TTC549 (cell line): ENCODE measurements at regions not wholly inside any gene's neighbourhood (a gene's known extent, or its start where the extent isn't known, plus 50 kb on each side); places are given as distances from the start of the nearest gene placed in this dataset.
"Not testable (repeated sequence)": the region's sequence is repeated elsewhere in the genome, so short reads cannot be mapped to it uniquely, and the experiment has no call there.

Experiments
- FAIRE-seq: peaks from 2 replicates; lab custom pipeline; 2012; peaks lifted over from hg19 to GRCh38; lab: Jason Lieb, UNC

GRCh38 chr2:183927406-183928325 lies 670.7 kb upstream of the ZNF804A start:
- FAIRE-seq = no peak

GRCh38 chr2:183935005-183935404 lies 663.3 kb upstream of the ZNF804A start:
- FAIRE-seq = no peak

- FAIRE-seq = no peak
Observed at GRCh38 chr2:183937220-183937619, 661.1 kb upstream of the ZNF804A start.

- peak; percentile 76 for FAIRE-seq
Observed at GRCh38 chr2:183946193-183946592, 652.1 kb upstream of the ZNF804A start.

GRCh38 chr2:183948861-183949260 lies 649.5 kb upstream of the ZNF804A start:
- no peak for FAIRE-seq

GRCh38 chr2:183950673-183951072 lies 647.7 kb upstream of the ZNF804A start:
- FAIRE-seq = no peak

- no peak for FAIRE-seq
Observed at GRCh38 chr2:183951630-183952029, 646.7 kb upstream of the ZNF804A start.

GRCh38 chr2:183952741-183953140 lies 645.6 kb upstream of the ZNF804A start:
- no peak for FAIRE-seq

- FAIRE-seq = no peak
Observed at GRCh38 chr2:183963609-183964008, 634.7 kb upstream of the ZNF804A start.

- no peak for FAIRE-seq
Observed at GRCh38 chr2:183964565-183964964, 633.8 kb upstream of the ZNF804A start.

- FAIRE-seq = no peak
Observed at GRCh38 chr2:183967756-183968155, 630.6 kb upstream of the ZNF804A start.

- FAIRE-seq = not testable (repeated sequence)
Observed at GRCh38 chr2:183975676-183976075, 622.7 kb upstream of the ZNF804A start.

- no peak for FAIRE-seq
Observed at GRCh38 chr2:183984871-183985270, 613.5 kb upstream of the ZNF804A start.

GRCh38 chr2:183991968-183992367 lies 606.4 kb upstream of the ZNF804A start:
- FAIRE-seq = no peak

- FAIRE-seq = no peak
Observed at GRCh38 chr2:183993052-183993451, 605.3 kb upstream of the ZNF804A start.

- FAIRE-seq = no peak
Observed at GRCh38 chr2:183995632-183996031, 602.7 kb upstream of the ZNF804A start.

- no peak for FAIRE-seq
Observed at GRCh38 chr2:183996825-183997793, 601.2 kb upstream of the ZNF804A start.

GRCh38 chr2:183998041-183998796 lies 600.1 kb upstream of the ZNF804A start:
- FAIRE-seq = no peak

GRCh38 chr2:183998797-183999190 lies 599.5 kb upstream of the ZNF804A start:
- FAIRE-seq = no peak

- FAIRE-seq = no peak
Observed at GRCh38 chr2:184004289-184004947, 593.9 kb upstream of the ZNF804A start.

GRCh38 chr2:184004948-184005672 lies 593.2 kb upstream of the ZNF804A start:
- no peak for FAIRE-seq
